HG03520 (cell line): ENCODE measurements at regions not wholly inside any gene's neighbourhood (a gene's known extent, or its start where the extent isn't known, plus 50 kb on each side); places are given as distances from the start of the nearest gene placed in this dataset.

Experiments
- ATAC-seq: cut with Tn5 transposase; IDR thresholded peaks from one replicate; pipeline ENCODE4 v1.9.1; 2021; ENCODE audit warnings: mild to moderate bottlenecking, moderate library complexity; ENCODE audit not compliant: unreplicated experiment

GRCh38 chr4:184879271-184879670, 53.5 kb upstream of the ACSL1 start:
- ATAC-seq = no peak

DNA sequence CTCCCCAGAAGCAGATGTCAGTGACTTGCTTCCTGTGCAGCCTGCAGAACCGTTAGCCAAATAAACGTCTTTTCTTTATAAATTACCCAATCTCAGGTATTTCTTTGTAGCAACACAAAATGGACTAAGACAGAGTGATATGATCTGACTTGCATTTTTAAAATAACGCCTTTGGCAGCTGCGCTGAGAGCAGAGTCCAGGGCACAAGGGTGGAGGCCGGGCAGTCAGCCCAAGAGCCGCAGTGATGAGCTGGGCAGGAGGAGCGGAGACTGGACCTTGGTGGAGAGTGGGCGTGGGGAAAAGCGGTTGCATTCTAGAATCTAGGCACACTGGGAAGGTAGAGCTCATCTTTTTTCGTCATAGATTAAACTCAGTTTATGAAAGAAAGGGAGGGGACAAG, 56.5 kb upstream of the ACSL1 start:
- no peak for ATAC-seq

GRCh38 chr4:184883024-184883423, 57.3 kb upstream of the ACSL1 start:
- ATAC-seq = no peak

DNA sequence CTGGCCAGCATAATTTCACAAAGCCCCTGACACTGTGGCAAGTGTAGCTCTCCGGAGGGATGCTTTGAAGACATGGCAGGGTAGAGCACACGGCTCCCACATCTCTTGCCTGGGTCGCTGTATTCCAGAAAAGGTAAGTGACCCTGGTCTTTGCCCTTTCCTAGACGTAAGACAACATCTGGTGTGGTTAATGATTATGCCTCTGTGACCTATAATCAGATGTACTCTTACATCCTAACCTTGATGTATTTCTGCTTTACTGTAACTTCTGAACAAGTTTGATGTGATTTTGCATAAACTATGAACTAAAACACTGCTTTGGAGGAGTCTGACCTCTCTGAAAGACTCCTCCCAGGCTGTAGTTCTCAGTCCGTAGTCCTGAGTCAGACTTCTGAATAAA, 59.1 kb upstream of the ACSL1 start:
- ATAC-seq = no peak

DNA sequence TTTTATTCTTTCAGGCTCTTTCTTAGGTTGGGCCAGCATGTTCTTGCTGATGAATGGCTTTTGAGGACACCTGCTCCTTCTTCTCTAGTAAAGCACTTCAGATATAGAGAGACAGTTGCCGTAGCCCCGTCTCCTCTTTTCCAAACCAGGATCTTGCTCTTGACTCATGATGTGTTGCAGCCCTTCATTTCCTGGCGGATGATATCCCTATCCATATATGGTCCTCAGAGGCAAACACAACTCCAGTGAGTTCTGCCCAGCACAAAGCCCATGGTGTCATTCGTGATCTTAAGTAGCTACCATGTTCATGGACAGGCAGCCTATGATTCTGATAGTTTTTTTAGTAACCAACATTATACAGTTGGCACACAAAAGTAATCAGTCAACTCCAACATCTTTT, 59.8 kb upstream of the ACSL1 start:
- ATAC-seq = no peak

DNA sequence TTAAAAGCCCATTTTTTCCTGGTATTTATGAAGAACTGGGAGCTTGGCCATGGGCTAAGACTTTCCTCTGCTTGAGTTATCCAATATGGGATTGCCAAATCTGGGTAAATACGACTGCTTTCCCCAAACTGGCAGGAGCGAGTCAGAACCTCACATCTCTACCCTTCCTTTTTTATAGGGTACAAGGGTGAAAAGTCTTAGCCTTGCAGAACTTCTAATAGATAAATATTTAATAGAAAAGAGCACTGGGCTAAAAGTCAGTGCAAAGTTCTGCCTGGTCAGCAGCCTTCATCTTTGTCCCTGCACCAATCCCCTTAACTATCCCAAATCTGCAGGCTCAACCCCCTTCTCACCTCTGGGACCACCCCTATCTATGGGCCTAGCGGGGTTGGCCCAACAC, 61.6 kb upstream of the ACSL1 start:
- no peak for ATAC-seq

DNA sequence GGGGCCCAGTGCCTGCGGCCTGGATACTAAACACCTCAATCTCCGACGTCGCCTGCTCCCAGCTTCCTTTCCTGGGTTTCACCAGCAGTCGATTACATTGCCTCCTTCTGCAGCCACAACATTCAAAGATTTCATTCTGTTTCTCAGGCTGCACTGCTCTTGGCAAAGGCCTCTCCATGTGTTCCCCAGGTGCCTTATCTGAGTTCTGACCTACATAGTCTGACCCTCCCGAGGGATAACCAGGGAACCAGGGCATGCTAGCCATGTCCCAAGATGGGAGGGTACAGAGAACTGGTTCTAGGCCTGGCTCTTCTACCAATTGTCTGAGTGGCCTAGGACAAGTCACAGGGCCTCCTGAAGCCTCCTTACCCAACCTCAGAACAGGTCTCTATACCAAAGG, 62.2 kb upstream of the ACSL1 start:
- no peak for ATAC-seq

GRCh38 chr4:184889666-184890335, 64.0 kb upstream of the ACSL1 start:
- no peak for ATAC-seq

DNA sequence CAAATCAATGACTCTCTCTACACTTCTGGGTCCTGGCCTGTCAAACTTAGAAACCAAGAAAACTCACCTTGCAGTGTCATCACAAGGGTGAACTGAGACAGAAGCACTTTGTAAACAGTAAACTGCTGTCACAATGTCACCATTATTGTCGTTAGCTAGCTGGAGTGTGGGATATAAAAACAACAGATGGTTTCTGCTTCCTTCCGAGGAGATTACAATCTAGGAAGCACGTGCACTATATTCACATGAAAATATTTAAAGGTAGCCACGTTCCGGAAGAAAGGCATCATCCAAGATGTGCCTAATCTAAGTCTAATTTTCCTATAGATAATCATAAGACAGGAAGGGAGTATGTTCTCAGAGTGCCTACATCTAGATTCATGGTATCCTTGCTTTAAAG, 64.7 kb upstream of the ACSL1 start:
- ATAC-seq = no peak

- ATAC-seq = no peak
These were observed 66.1 kb upstream of the ACSL1 start for GRCh38 chr4:184891816-184892397.

DNA sequence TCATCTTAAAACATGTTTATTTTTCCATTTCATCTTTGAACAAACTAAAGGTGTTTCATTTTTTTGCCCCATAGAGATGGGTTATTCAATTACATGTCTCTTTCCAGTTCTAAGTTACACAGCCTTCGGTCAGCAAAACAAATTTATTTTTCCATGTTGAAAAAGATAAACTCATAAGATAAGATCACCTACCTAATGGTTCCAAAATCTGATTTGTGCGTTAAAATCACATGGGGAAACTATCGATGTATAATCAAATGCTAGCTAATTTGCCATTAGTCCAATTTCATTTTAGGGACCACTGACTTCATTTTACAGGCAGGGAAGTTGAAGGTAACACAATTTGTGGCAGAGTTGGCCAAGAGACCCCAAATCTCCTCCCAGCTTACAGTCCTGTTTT, 67.2 kb upstream of the ACSL1 start:
- ATAC-seq = no peak

DNA sequence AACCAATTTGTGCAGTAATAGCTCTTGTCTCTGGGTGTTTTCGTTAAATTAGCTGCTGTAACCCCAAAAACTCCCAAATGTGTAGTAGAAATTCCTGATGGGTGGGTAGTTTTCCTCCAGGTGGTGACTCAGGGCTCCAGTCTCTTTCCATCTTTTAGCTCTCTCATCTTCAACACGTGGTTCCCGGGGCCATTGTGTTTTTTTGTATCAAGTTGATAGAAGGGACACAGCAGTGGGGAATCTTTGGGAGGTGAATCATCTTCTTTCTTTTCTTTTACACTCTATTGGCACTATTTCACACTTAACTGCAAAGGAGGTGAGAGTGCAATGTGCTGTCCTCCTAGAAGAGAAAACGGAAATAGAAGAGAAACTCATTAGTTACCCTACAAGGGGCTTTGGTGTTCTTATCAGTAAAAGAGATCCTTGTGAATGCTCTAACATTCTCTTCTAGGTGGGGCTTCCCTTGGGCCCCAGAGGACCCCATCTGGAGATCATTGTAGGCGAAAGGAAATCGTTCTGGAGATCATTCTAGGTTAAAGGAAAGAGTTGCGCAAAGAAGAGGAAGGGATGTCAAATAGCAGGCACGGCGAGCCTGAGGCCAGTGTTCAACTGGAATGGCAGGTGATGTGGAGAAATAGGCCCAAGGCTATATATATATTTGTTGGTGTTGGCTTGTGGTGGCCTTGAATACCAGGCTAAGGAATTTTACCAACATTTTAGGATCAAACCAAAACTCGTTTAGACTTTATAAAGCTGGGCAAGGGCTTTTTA, 68.2 kb upstream of the ACSL1 start:
- ATAC-seq = no peak

- no peak for ATAC-seq
These were observed 69.4 kb upstream of the ACSL1 start for GRCh38 chr4:184895012-184895695.

GRCh38 chr4:184896868-184897715, 71.3 kb upstream of the ACSL1 start:
- peak; percentile 66 for ATAC-seq

DNA sequence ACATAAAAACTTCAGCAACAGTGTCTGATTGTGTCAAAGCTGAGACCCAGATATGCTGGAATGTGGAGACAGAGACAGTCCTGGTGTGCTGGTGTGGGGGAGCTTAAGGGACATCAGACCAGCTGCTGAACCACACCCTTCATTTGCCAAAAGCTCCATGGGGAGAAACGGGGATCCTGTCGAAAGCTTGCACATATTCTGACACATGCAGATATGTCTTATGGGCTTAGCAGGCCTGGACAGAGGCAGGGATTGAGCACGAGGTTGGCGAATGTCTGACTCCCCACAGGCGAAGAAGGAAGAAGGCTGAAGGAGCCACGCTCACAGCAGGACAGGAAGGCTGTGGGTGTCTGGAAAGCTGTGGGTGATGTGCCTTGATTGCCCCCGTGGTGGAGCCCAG, 72.1 kb upstream of the ACSL1 start:
- no peak for ATAC-seq

- no peak for ATAC-seq
These were observed 73.0 kb upstream of the ACSL1 start for GRCh38 chr4:184898793-184899192.

DNA sequence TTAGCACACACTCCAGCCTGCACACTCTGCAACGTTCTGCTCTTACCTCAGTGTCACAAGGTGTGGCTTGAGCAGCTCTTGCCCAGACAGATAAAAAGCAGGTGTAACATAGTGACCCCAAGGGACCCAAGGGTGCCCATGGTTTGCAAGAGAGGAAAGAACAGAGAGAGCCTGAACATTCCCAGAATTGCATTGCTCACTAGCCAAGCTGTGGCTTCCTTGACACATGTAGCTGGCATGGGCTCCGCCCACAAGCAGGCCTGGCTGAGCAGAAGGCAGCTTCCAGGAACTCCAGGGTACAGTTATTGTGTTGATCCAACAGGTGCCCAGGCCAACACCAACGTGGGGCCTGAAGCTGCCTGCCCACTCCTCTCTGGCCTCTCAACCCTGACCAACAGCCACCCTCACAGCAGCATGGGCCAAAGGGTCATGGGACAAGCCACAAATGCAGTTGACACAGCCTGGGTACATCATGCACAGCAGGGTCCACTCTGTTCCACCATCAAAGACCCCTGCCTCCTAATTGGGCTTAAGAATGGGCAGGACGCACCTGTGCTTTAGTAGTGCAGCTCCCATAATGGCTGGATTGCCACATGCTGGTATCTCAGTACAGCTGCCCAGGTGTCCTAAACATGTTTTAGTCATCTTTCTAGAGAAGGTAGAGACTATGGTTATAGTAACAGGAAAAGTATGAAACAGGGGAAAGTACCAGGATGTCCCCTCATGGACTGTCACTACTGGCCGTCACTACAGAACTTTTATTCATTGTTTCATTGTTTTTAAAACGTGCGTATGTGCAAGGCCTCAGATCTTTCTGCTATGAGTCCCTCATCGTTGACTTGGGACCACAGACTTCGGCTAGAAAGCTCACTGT, 73.7 kb upstream of the ACSL1 start:
- ATAC-seq = no peak

- no peak for ATAC-seq
These were observed 74.4 kb upstream of the ACSL1 start for GRCh38 chr4:184900184-184900583.

GRCh38 chr4:184902550-184902949, 76.8 kb upstream of the ACSL1 start:
- ATAC-seq = no peak
